Glutamatergic neuron (in vitro differentiated cells): ENCODE measurements at regions not wholly inside any gene's neighbourhood (a gene's known extent, or its start where the extent isn't known, plus 50 kb on each side); places are given as distances from the start of the nearest gene placed in this dataset.
"Not testable (repeated sequence)": the region's sequence is repeated elsewhere in the genome, so short reads cannot be mapped to it uniquely, and the experiment has no call there.

Experiments
- DNase-seq: peaks from one replicate; pipeline ENCODE4 v3.0.0; 2022
- H3K27ac Mint-ChIP-seq: one replicate; pipeline ENCODE4 v1.8.0; 2020; ENCODE audit warnings: mild to moderate bottlenecking, mixed read lengths, inconsistent platforms; ENCODE audit not compliant: unreplicated experiment
- H3K27me3 Mint-ChIP-seq: one replicate; pipeline ENCODE4 v1.8.0; 2020; ENCODE audit warnings: mild to moderate bottlenecking, moderate library complexity, mixed read lengths, inconsistent platforms; ENCODE audit not compliant: unreplicated experiment
- H3K36me3 Mint-ChIP-seq: one replicate; pipeline ENCODE4 v1.8.0; 2020; ENCODE audit warnings: mild to moderate bottlenecking, mixed read lengths, inconsistent platforms; ENCODE audit not compliant: unreplicated experiment
- H3K4me1 Mint-ChIP-seq: one replicate; pipeline ENCODE4 v1.8.0; 2020; ENCODE audit warnings: mild to moderate bottlenecking, low read depth, mixed read lengths, inconsistent platforms; ENCODE audit not compliant: unreplicated experiment
- H3K4me3 Mint-ChIP-seq: one replicate; pipeline ENCODE4 v1.8.0; 2020; ENCODE audit warnings: mild to moderate bottlenecking, mixed read lengths, inconsistent platforms; ENCODE audit not compliant: unreplicated experiment
- H3K9me3 Mint-ChIP-seq: one replicate; pipeline ENCODE4 v1.8.0; 2020; ENCODE audit warnings: mild to moderate bottlenecking, moderate library complexity, mixed read lengths, inconsistent platforms; ENCODE audit not compliant: unreplicated experiment
- TF ChIP-seq, protein P1 (sequence below): fragments of 200-600 bp; sonication (generic); IDR thresholded peaks from one replicate; pipeline ENCODE4 v1.5.0; 2021; ENCODE audit not compliant: partially characterized antibody, unreplicated experiment

DNA sequence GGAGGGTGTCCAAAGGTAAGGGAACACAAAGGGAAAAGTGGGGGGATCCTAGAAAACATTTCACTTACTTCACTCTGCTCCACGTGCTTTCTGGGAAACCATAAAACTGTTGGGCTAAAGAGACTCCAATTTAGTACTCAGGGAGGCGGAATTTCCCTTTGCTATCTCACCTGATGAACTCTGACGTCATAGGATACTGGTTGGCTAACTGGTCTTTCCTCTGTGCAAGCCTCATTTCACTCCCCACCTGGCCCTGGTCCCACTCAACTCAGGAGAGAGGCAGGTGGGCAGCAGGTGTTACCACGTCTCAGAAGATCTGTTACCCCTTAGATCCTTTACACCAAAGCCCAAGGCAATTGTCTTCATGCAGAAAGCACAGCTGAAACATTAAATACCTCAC lies 51.8 kb upstream of the PMAIP1 start:
- Mint-ChIP-seq H3K36me3 (no peaks in the 10 kb centered on the region), H3K4me1 (no peaks in the 10 kb centered on the region), H3K27ac (no peak overlapping the region), H3K27me3 (peaks cover 2% of the 10 kb centered on the region), H3K9me3 (no peaks in the 10 kb centered on the region), H3K4me3 (no peak overlapping the region)
- no peak for DNase-seq
- TF ChIP-seq, protein P1, sequence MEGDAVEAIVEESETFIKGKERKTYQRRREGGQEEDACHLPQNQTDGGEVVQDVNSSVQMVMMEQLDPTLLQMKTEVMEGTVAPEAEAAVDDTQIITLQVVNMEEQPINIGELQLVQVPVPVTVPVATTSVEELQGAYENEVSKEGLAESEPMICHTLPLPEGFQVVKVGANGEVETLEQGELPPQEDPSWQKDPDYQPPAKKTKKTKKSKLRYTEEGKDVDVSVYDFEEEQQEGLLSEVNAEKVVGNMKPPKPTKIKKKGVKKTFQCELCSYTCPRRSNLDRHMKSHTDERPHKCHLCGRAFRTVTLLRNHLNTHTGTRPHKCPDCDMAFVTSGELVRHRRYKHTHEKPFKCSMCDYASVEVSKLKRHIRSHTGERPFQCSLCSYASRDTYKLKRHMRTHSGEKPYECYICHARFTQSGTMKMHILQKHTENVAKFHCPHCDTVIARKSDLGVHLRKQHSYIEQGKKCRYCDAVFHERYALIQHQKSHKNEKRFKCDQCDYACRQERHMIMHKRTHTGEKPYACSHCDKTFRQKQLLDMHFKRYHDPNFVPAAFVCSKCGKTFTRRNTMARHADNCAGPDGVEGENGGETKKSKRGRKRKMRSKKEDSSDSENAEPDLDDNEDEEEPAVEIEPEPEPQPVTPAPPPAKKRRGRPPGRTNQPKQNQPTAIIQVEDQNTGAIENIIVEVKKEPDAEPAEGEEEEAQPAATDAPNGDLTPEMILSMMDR: no peak

- not testable (repeated sequence) for H3K27ac Mint-ChIP-seq, H3K4me3 Mint-ChIP-seq, DNase-seq, H3K4me1 Mint-ChIP-seq, H3K36me3 Mint-ChIP-seq, H3K27me3 Mint-ChIP-seq, H3K9me3 Mint-ChIP-seq
Measured at GRCh38 chr18:59847491-59847846, 52.3 kb upstream of the PMAIP1 start.

- Mint-ChIP-seq H3K36me3 (no peaks in the 10 kb centered on the region), H3K9me3 (no peaks in the 10 kb centered on the region), H3K4me3 (no peak overlapping the region), H3K27ac (no peak overlapping the region), H3K4me1 (no peaks in the 10 kb centered on the region), H3K27me3 (peaks cover 2% of the 10 kb centered on the region)
- TF ChIP-seq, protein P1: no peak
- DNase-seq: no peak
Measured at GRCh38 chr18:59846814-59847490, 52.8 kb upstream of the PMAIP1 start.

GRCh38 chr18:59842947-59843346 lies 56.8 kb upstream of the PMAIP1 start:
- Mint-ChIP-seq H3K27me3 (peaks cover 2% of the 10 kb centered on the region), H3K9me3 (no peaks in the 10 kb centered on the region), H3K36me3 (no peaks in the 10 kb centered on the region), H3K4me1 (no peaks in the 10 kb centered on the region), H3K27ac (no peak overlapping the region), H3K4me3 (no peak overlapping the region)
- DNase-seq: no peak
- TF ChIP-seq, protein P1: no peak

DNA sequence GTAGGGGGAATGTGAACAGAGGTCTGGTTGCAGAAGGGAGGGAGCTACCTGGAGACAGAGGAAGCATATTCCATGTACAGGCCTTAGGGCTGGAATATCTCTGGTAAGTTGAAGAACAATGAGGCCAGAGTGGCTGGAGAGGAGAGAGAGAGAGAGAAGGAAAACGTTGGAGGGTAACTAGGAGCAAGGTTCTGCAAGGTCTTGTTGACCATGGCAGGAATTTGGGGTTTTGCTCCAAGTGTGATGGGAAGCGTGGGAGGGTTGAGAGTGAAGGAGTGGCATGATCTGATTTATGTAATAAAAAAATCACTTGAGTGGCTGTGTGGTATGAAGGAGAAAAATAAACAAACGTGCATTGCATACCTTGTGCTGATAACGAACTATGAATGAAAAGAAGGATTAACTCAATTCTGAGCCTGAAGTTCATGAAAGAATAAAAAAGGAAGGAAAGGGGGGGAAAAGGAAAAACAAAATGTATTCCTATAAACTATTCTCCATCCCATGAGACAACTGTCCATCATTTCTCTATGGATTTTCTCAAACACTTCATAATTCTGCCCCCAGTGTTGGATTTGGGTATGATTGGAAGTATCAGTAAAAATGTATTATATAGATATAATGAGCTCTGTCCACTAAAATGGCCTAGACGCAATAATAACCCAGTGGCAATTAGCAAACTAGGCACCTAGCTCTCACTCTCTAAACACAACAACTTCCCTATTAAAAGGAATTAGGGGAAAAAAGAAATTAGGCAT lies 59.7 kb upstream of the PMAIP1 start:
- no peaks in the 10 kb centered on the region for H3K27me3 Mint-ChIP-seq
- no peaks in the 10 kb centered on the region for H3K36me3 Mint-ChIP-seq
- TF ChIP-seq, protein P1: peak; percentile 24
- DNase-seq: no peak
- H3K27ac Mint-ChIP-seq: no peak overlapping the region
- H3K4me3 Mint-ChIP-seq: no peak overlapping the region
- no peaks in the 10 kb centered on the region for H3K9me3 Mint-ChIP-seq
- peaks cover 8% of the 10 kb centered on the region for H3K4me1 Mint-ChIP-seq
